ENCODE measurements at regions not wholly inside any gene's neighbourhood (a gene's known extent, or its start where the extent isn't known, plus 50 kb on each side); places are given as distances from the start of the nearest gene placed in this dataset.

GRCh38 chr11:134945993-134946392 lies 534.0 kb upstream of the B3GAT1 start:
- TF ChIP-seq EZH2phosphoT487 (IDR thresholded peaks at IDR 0.05), result no peak
- TF ChIP-seq CTCF (IDR thresholded peaks at IDR 0.05), result no peak
